ENCODE measurements at regions not wholly inside any gene's neighbourhood (a gene's known extent, or its start where the extent isn't known, plus 50 kb on each side); places are given as distances from the start of the nearest gene placed in this dataset.

- no peak for TF ChIP-seq CTCF (IDR thresholded peaks at IDR 0.05)
- TF ChIP-seq ATF6 (CRISPR knock-in tag; IDR thresholded peaks at IDR 0.05): no peak
- no peak for TF ChIP-seq ZBTB43 (CRISPR knock-in tag; IDR thresholded peaks at IDR 0.05)
- no peak for TF ChIP-seq USF2 (CRISPR knock-in tag; IDR thresholded peaks at IDR 0.05)
- TF ChIP-seq IRF2 (CRISPR knock-in tag; IDR thresholded peaks at IDR 0.05; ENCODE audit: borderline replicate concordance, low read depth): no peak
- TF ChIP-seq SMAD3 (CRISPR knock-in tag; IDR thresholded peaks at IDR 0.05; ENCODE audit: borderline replicate concordance): no peak
- TF ChIP-seq ARID4B (CRISPR knock-in tag; IDR thresholded peaks at IDR 0.05; ENCODE audit: borderline replicate concordance): no peak
- TF ChIP-seq ZNF512 (CRISPR knock-in tag; IDR thresholded peaks at IDR 0.05; ENCODE audit: borderline replicate concordance): no peak
- TF ChIP-seq ATF3 (CRISPR knock-in tag; conservative IDR thresholded peaks at IDR 0.05): no peak
- no peak for TF ChIP-seq E2F5 (CRISPR knock-in tag; IDR thresholded peaks at IDR 0.05)
- no peak for TF ChIP-seq CREM (CRISPR knock-in tag; IDR thresholded peaks at IDR 0.05)
- no peak for TF ChIP-seq CBFB (CRISPR knock-in tag; IDR thresholded peaks at IDR 0.05; ENCODE audit: low read depth)
- TF ChIP-seq TP53 (CRISPR knock-in tag; IDR thresholded peaks at IDR 0.05): no peak
Measured at GRCh38 chr11:122192634-122193255, 76.7 kb upstream of the BLID start.

All from WTC11 (cell line).